CD14-positive monocyte (primary cell): ENCODE measurements at regions not wholly inside any gene's neighbourhood (a gene's known extent, or its start where the extent isn't known, plus 50 kb on each side); places are given as distances from the start of the nearest gene placed in this dataset.

ENCODE experiments used
- DNase-seq, 3 donors: peaks; one replicate each; pipeline ENCODE4 v3.0.0-alpha.2; 2011 to 2022
- H2AFZ ChIP-seq: 2 replicates; pipeline ENCODE4 v1.6.0; 2012; ENCODE audit warnings: mild to moderate bottlenecking, low read depth, low read length, inconsistent platforms; ENCODE audit not compliant: insufficient read depth, poor library complexity, severe bottlenecking
- H3K27ac ChIP-seq, 2 donors: 1 replicate in 1 of 2; 2 replicates in 1 of 2; pipeline ENCODE4 v1.5.1; 2012 to 2013; ENCODE audit warnings: low read length in 2 of 2, control low read depth in 1 of 2, inconsistent platforms in 1 of 2, low read depth in 1 of 2, mild to moderate bottlenecking in 1 of 2
- H3K27me3 ChIP-seq, 2 donors: one replicate each; pipeline versions ENCODE4 v1.6.0 to v1.6.1; 2011 to 2013; ENCODE audit warnings: low read length in 2 of 2; ENCODE audit not compliant: control insufficient read depth in 2 of 2, insufficient read depth in 2 of 2
- H3K36me3 ChIP-seq, 2 donors: replicated peaks in 1 of 2; 1 replicate in 1 of 2; 2 replicates in 1 of 2; pipeline versions ENCODE4 v1.5.1 to v1.6.1; 2012 to 2013; ENCODE audit warnings: low read length in 2 of 2, control low read depth in 1 of 2, inconsistent platforms in 1 of 2, mild to moderate bottlenecking in 1 of 2; ENCODE audit not compliant: insufficient read depth in 2 of 2, control insufficient read depth in 1 of 2
- H3K4me1 ChIP-seq, 2 donors: 1 replicate in 1 of 2; 2 replicates in 1 of 2; pipeline versions ENCODE4 v1.5.1 to v1.6.1; 2012 to 2013; ENCODE audit warnings: low read length in 2 of 2, control low read depth in 1 of 2, inconsistent platforms in 1 of 2, mild to moderate bottlenecking in 1 of 2, moderate library complexity in 1 of 2; ENCODE audit not compliant: insufficient read depth in 2 of 2, control insufficient read depth in 1 of 2
- H3K4me2 ChIP-seq: replicated peaks from 2 replicates; pipeline ENCODE3; 2012; ENCODE audit warnings: low read length, moderate library complexity, mild to moderate bottlenecking; ENCODE audit not compliant: poor library complexity, severe bottlenecking; ENCODE audit errors: extremely low read depth
- H3K4me3 ChIP-seq, 3 experiments: fragments of 200-600 bp in 1 of 3; sonication (generic) in 1 of 3; replicated peaks in 1 of 3; 1 replicate in 2 of 3; 2 replicates in 1 of 3; pipeline ENCODE4 v1.5.1; 2011 to 2013; ENCODE audit warnings: low read length in 3 of 3, mild to moderate bottlenecking in 3 of 3, control low read depth in 2 of 3, low read depth in 2 of 3, inconsistent platforms in 1 of 3, moderate library complexity in 1 of 3
- H3K79me2 ChIP-seq: 2 replicates; pipeline ENCODE4 v1.6.0; 2012; ENCODE audit warnings: mild to moderate bottlenecking, control low read depth, inconsistent platforms, low read length, moderate library complexity; ENCODE audit not compliant: insufficient read depth
- H3K9ac ChIP-seq: 2 replicates; pipeline ENCODE4 v1.6.0; 2017; ENCODE audit warnings: low read length, mild to moderate bottlenecking; ENCODE audit not compliant: insufficient read depth, poor library complexity, severe bottlenecking
- H3K9me3 ChIP-seq, 2 donors: replicated peaks in 1 of 2; 1 replicate in 1 of 2; 2 replicates in 1 of 2; pipeline versions ENCODE4 v1.5.1 to v1.6.1; 2012 to 2013; ENCODE audit warnings: low read length in 2 of 2, control low read depth in 1 of 2; ENCODE audit not compliant: control insufficient read depth in 1 of 2, insufficient read depth in 1 of 2
- H4K20me1 ChIP-seq: 2 replicates; pipeline ENCODE4 v1.6.0; 2012; ENCODE audit warnings: mild to moderate bottlenecking, low read length, control low read depth, moderate library complexity; ENCODE audit not compliant: insufficient read depth
- H3K27ac Mint-ChIP-seq, 7 donors: one replicate each; pipeline ENCODE4 v1.8.0; 2020; ENCODE audit warnings: mild to moderate bottlenecking in 7 of 7, mixed read lengths in 7 of 7, moderate library complexity in 6 of 7, inconsistent platforms in 2 of 7
- H3K27me3 Mint-ChIP-seq, 3 donors: one replicate each; pipeline ENCODE4 v1.8.0; 2021 to 2022; ENCODE audit warnings: low read depth in 3 of 3, mild to moderate bottlenecking in 3 of 3, mixed read lengths in 3 of 3, moderate library complexity in 3 of 3, inconsistent platforms in 1 of 3
- H3K36me3 Mint-ChIP-seq, 2 donors: one replicate each; pipeline ENCODE4 v1.8.0; 2020; ENCODE audit warnings: mixed read lengths in 2 of 2, inconsistent platforms in 1 of 2, mild to moderate bottlenecking in 1 of 2
- H3K4me1 Mint-ChIP-seq: one replicate; pipeline ENCODE4 v1.8.0; 2020; ENCODE audit warnings: mild to moderate bottlenecking, mixed read lengths
- H3K4me3 Mint-ChIP-seq, 2 donors: one replicate each; pipeline ENCODE4 v1.8.0; 2020; ENCODE audit warnings: mild to moderate bottlenecking in 2 of 2, mixed read lengths in 2 of 2, moderate library complexity in 1 of 2
- H3K9me3 Mint-ChIP-seq, 7 donors: one replicate each; pipeline ENCODE4 v1.8.0; 2020 to 2022; ENCODE audit warnings: mixed read lengths in 7 of 7, mild to moderate bottlenecking in 6 of 7, moderate library complexity in 6 of 7, inconsistent platforms in 2 of 7
- CTCF ChIP-seq: fragments of 200-600 bp; IDR thresholded peaks from one replicate; pipeline ENCODE4 v1.8.0; 2022; ENCODE audit warnings: antibody characterized with exemption, mild to moderate bottlenecking
- WGBS: methylation state at CpG from one replicate; pipeline ENCODE4 v1.1.5; 2013; ENCODE audit warnings: missing lambda C conversion rate; ENCODE audit not compliant: insufficient coverage; 5-methylcytosine and 5-hydroxymethylcytosine counted together
- intact Hi-C, 2 donors: fragments of 100-400 bp; cut with micrococcal nuclease; formaldehyde crosslinking; loops; one replicate each; pipeline versions ENCODE4 v1.15.0 to v1.15.1; 2023

GRCh38 chr9:115422932-115423440, 305.0 kb upstream of the TNC start:
- Histone ChIP-seq H3K9ac (no peak overlapping the region), H3K4me3 (no peak overlapping the region), H3K4me1 (no peaks in the 10 kb centered on the region), H3K36me3 (no peaks in the 10 kb centered on the region), H3K27me3 (no peaks in the 10 kb centered on the region), H3K79me2 (no peaks in the 10 kb centered on the region), H3K27ac (no peak overlapping the region), H4K20me1 (no peaks in the 10 kb centered on the region), H3K4me2 (no peak overlapping the region), H2AFZ (no peak overlapping the region), H3K9me3 (peaks cover 4 to 22% of the 10 kb centered on the region in 2 donors)
- Mint-ChIP-seq H3K27me3 (no peaks in the 10 kb centered on the region), H3K36me3 (no peaks in the 10 kb centered on the region), H3K9me3 (peaks cover 3 to 20% (median 13%) of the 10 kb centered on the region in 7 donors), H3K4me3 (no peak overlapping the region), H3K27ac (no peak overlapping the region), H3K4me1 (no peaks in the 10 kb centered on the region)
- no peak for TF ChIP-seq CTCF
- intact Hi-C loops: no loop called here
- DNase-seq: no peak
- 91% methylated on average over 4 of the region's 6 CpGs for WGBS

GRCh38 chr9:115423646-115424045, 305.7 kb upstream of the TNC start:
- WGBS: no CpG with 5 or more reads among the region's 3 CpGs
- Histone ChIP-seq H3K27ac (no peak overlapping the region), H3K36me3 (no peaks in the 10 kb centered on the region), H3K27me3 (no peaks in the 10 kb centered on the region), H3K4me1 (no peaks in the 10 kb centered on the region), H3K4me2 (no peak overlapping the region), H4K20me1 (no peaks in the 10 kb centered on the region), H3K9ac (no peak overlapping the region), H3K9me3 (peaks cover 4 to 22% of the 10 kb centered on the region in 2 donors), H2AFZ (no peak overlapping the region), H3K4me3 (no peak overlapping the region), H3K79me2 (no peaks in the 10 kb centered on the region)
- Mint-ChIP-seq H3K36me3 (no peaks in the 10 kb centered on the region), H3K4me1 (no peaks in the 10 kb centered on the region), H3K27me3 (no peaks in the 10 kb centered on the region), H3K4me3 (no peak overlapping the region), H3K9me3 (peaks cover 3 to 16% (median 13%) of the 10 kb centered on the region in 7 donors), H3K27ac (no peak overlapping the region)
- DNase-seq: no peak
- no peak for TF ChIP-seq CTCF
- intact Hi-C loops: no loop called here
